IMR-90 (cell line): ENCODE measurements at regions not wholly inside any gene's neighbourhood (a gene's known extent, or its start where the extent isn't known, plus 50 kb on each side); places are given as distances from the start of the nearest gene placed in this dataset.

Experiments used
- ATAC-seq: fragments of 200-7000 bp; cut with Tn5 transposase; 2 replicates; pipeline ENCODE4 v1.9.1; 2020; ENCODE audit warnings: low read depth, mild to moderate bottlenecking, moderate library complexity
- BruUV-seq: library from RNA; stranded (reverse); fragments of 400-500 nt; replicated peaks from 2 replicates; lab custom pipeline; 2021; lab: Mats Ljungman, UMichigan
- CTCF ChIA-PET: fragments of 300-600 bp; formaldehyde crosslinking; extraction: SDS; loops from one replicate; lab custom pipeline; 2021; ENCODE audit warnings: antibody characterized with exemption; lab: Yijun Ruan, JAX
- POLR2A ChIA-PET: fragments of 300-600 bp; sonication (Branson Sonifier 250); formaldehyde crosslinking; loops from one replicate; lab custom pipeline; 2022; ENCODE audit warnings: antibody characterized with exemption; ENCODE audit not compliant: unreplicated experiment; lab: Charles Lee
- DNase-seq: peaks from one replicate; pipeline ENCODE4 v3.0.0; 2013
- H2AFZ ChIP-seq: replicated peaks from 2 replicates; pipeline ENCODE3; 2013; ENCODE audit warnings: low read length, mild to moderate bottlenecking; ENCODE audit not compliant: poor library complexity
- H2AK5ac ChIP-seq: 2 replicates; pipeline ENCODE4 v1.6.1; 2013; ENCODE audit warnings: low read depth, low read length, inconsistent platforms
- H2AK9ac ChIP-seq: replicated peaks from 2 replicates; pipeline ENCODE3; 2013; ENCODE audit warnings: mild to moderate bottlenecking, low read depth, low read length, moderate library complexity; ENCODE audit not compliant: poor library complexity
- H2BK120ac ChIP-seq: 2 replicates; pipeline ENCODE4 v1.6.1; 2013; ENCODE audit warnings: low read depth, low read length, inconsistent platforms
- H2BK15ac ChIP-seq: 3 replicates; pipeline ENCODE4 v1.6.1; 2013; ENCODE audit warnings: low read depth, low read length, inconsistent platforms
- H2BK20ac ChIP-seq: 2 replicates; pipeline ENCODE4 v1.6.1; 2013; ENCODE audit warnings: low read depth, mild to moderate bottlenecking, inconsistent platforms, low read length, moderate library complexity
- H2BK5ac ChIP-seq: 2 replicates; pipeline ENCODE4 v1.6.1; 2013; ENCODE audit warnings: mild to moderate bottlenecking, low read depth, low read length, inconsistent platforms; ENCODE audit not compliant: poor library complexity, severe bottlenecking
- H3K14ac ChIP-seq: replicated peaks from 2 replicates; pipeline ENCODE4 v1.6.1; 2013; ENCODE audit warnings: low read depth, low read length, inconsistent platforms
- H3K18ac ChIP-seq: 2 replicates; pipeline ENCODE4 v1.6.1; 2013; ENCODE audit warnings: low read depth, low read length, control low read depth
- H3K23ac ChIP-seq: 2 replicates; pipeline ENCODE4 v1.6.1; 2013; ENCODE audit warnings: low read depth, low read length, inconsistent platforms
- H3K27ac ChIP-seq: 2 replicates; pipeline ENCODE4 v1.5.1; 2013; ENCODE audit warnings: mild to moderate bottlenecking, control low read depth, low read length; ENCODE audit not compliant: insufficient read depth
- H3K27me3 ChIP-seq: 2 replicates; pipeline ENCODE4 v1.6.1; 2013; ENCODE audit warnings: low read length; ENCODE audit not compliant: control insufficient read depth, insufficient read depth
- H3K36me3 ChIP-seq: 2 replicates; pipeline ENCODE4 v1.6.1; 2013; ENCODE audit warnings: low read length, mixed read lengths; ENCODE audit not compliant: control insufficient read depth, insufficient read depth
- H3K4ac ChIP-seq: 2 replicates; pipeline ENCODE4 v1.6.1; 2013; ENCODE audit warnings: low read depth, low read length, inconsistent platforms
- H3K4me1 ChIP-seq: 2 replicates; pipeline ENCODE4 v1.6.1; 2013; ENCODE audit warnings: low read length, mixed read lengths; ENCODE audit not compliant: control insufficient read depth, insufficient read depth
- H3K4me2 ChIP-seq: 2 replicates; pipeline ENCODE4 v1.6.1; 2013; ENCODE audit warnings: low read depth, mild to moderate bottlenecking, control low read depth, low read length, moderate library complexity
- H3K4me3 ChIP-seq: 2 replicates; pipeline ENCODE4 v1.5.1; 2013; ENCODE audit warnings: low read depth, mild to moderate bottlenecking, control low read depth, low read length, moderate library complexity; ENCODE audit not compliant: insufficient read depth
- H3K56ac ChIP-seq: 2 replicates; pipeline ENCODE4 v1.6.1; 2013; ENCODE audit warnings: low read length, inconsistent platforms; ENCODE audit not compliant: insufficient read depth; ENCODE audit errors: extremely low read depth
- H3K79me1 ChIP-seq, 2 experiments: 2 replicates each; pipeline ENCODE4 v1.6.1; 2013; ENCODE audit warnings: low read length in 2 of 2, inconsistent platforms in 1 of 2, low read depth in 1 of 2
- H3K9ac ChIP-seq: 2 replicates; pipeline ENCODE4 v1.6.1; 2013; ENCODE audit warnings: low read depth, low read length, control low read depth
- H3K9me1 ChIP-seq: 2 replicates; pipeline ENCODE4 v1.6.1; 2013; ENCODE audit warnings: low read length, inconsistent platforms; ENCODE audit not compliant: insufficient read depth
- H3K9me3 ChIP-seq: 2 replicates; pipeline ENCODE4 v1.6.1; 2013; ENCODE audit warnings: low read length; ENCODE audit not compliant: control insufficient read depth, insufficient read depth
- H4K20me1 ChIP-seq: 2 replicates; pipeline ENCODE4 v1.6.1; 2013; ENCODE audit warnings: low read length, inconsistent platforms; ENCODE audit not compliant: insufficient read depth
- H4K5ac ChIP-seq: 2 replicates; pipeline ENCODE4 v1.6.1; 2013; ENCODE audit warnings: mild to moderate bottlenecking, low read depth, low read length, control low read depth
- H4K8ac ChIP-seq, 2 experiments: 2 replicates each; pipeline ENCODE4 v1.6.1; 2013; ENCODE audit warnings: low read depth in 2 of 2, low read length in 2 of 2, control low read depth in 1 of 2, inconsistent platforms in 1 of 2
- H4K91ac ChIP-seq: 2 replicates; pipeline ENCODE4 v1.6.1; 2013; ENCODE audit warnings: low read depth, low read length, inconsistent platforms; ENCODE audit not compliant: insufficient read depth
- BHLHE40 ChIP-seq: fragments of 150-350 bp; IDR thresholded peaks from 2 replicates; pipeline ENCODE4 v1.6.1; 2016; ENCODE audit warnings: mild to moderate bottlenecking, low read depth, low read length
- CEBPB ChIP-seq: IDR thresholded peaks from 2 replicates; pipeline ENCODE4 v1.6.1; 2012; ENCODE audit warnings: low read depth, low read length, improper control_type of control experiment
- CHD1 ChIP-seq: IDR thresholded peaks from 2 replicates; pipeline ENCODE4 v1.6.1; 2012; ENCODE audit warnings: low read depth, low read length, improper control_type of control experiment
- FOS ChIP-seq: fragments of 150-350 bp; IDR thresholded peaks from 2 replicates; pipeline ENCODE4 v1.6.1; 2016; ENCODE audit warnings: low read depth, low read length
- MAFK ChIP-seq: IDR thresholded peaks from 2 replicates; pipeline ENCODE4 v1.6.1; 2012; ENCODE audit warnings: low read depth, low read length, improper control_type of control experiment
- MAZ ChIP-seq: IDR thresholded peaks from 2 replicates; pipeline ENCODE4 v1.6.1; 2012; ENCODE audit warnings: low read depth, mild to moderate bottlenecking, low read length, improper control_type of control experiment, moderate library complexity, borderline replicate concordance
- MXI1 ChIP-seq: IDR thresholded peaks from 2 replicates; pipeline ENCODE4 v1.6.1; 2012; ENCODE audit warnings: low read depth, mild to moderate bottlenecking, low read length, moderate library complexity, borderline replicate concordance
- NFE2L2 ChIP-seq: fragments of 150-350 bp; IDR thresholded peaks from 2 replicates; pipeline ENCODE4 v1.6.1; 2016; ENCODE audit warnings: low read depth, mild to moderate bottlenecking, low read length
- POLR2A ChIP-seq: IDR thresholded peaks from 2 replicates; pipeline ENCODE4 v1.6.1; 2012; ENCODE audit warnings: mild to moderate bottlenecking, low read depth, low read length
- RAD21 ChIP-seq: IDR thresholded peaks from 2 replicates; pipeline ENCODE4 v1.6.1; 2012; ENCODE audit warnings: low read length, improper control_type of control experiment
- RCOR1 ChIP-seq: IDR thresholded peaks from 2 replicates; pipeline ENCODE4 v1.6.1; 2012; ENCODE audit warnings: mild to moderate bottlenecking, low read length, improper control_type of control experiment; ENCODE audit not compliant: insufficient replicate concordance
- RFX5 ChIP-seq: IDR thresholded peaks from 2 replicates; pipeline ENCODE4 v1.8.0; 2012; ENCODE audit warnings: low read depth, mild to moderate bottlenecking, low read length, moderate library complexity
- SMC3 ChIP-seq: fragments of 150-350 bp; IDR thresholded peaks from 2 replicates; pipeline ENCODE4 v1.6.1; 2016; ENCODE audit warnings: low read depth, mild to moderate bottlenecking, antibody characterized with exemption, low read length, moderate library complexity
- USF2 ChIP-seq: fragments of 150-350 bp; IDR thresholded peaks from 2 replicates; pipeline ENCODE4 v1.6.1; 2017; ENCODE audit warnings: mild to moderate bottlenecking, antibody characterized with exemption, low read length, low read depth
- WGBS, 2 experiments: methylation state at CpG; one replicate each; pipeline versions ENCODE4 v1.1.5 to v1.1.7; 2013; ENCODE audit warnings: missing lambda C conversion rate in 2 of 2; ENCODE audit not compliant: insufficient read length in 1 of 2; ENCODE audit errors: extremely low coverage in 2 of 2; 5-methylcytosine and 5-hydroxymethylcytosine counted together
- dilution Hi-C: fragments of 300-500 bp; cut with HindIII; formaldehyde crosslinking; loops from one replicate; pipeline ENCODE4 v1.14.3; 2018; ENCODE audit warnings: low sequenced_read_pairs; ENCODE audit not compliant: unreplicated experiment
- in situ Hi-C: fragments of 300-500 bp; cut with MboI; formaldehyde crosslinking; loops from 3 replicates; pipeline ENCODE4 v1.14.3; 2019; ENCODE audit warnings: low sequenced_read_pairs, inconsistent platforms, mixed read lengths
- intact Hi-C: fragments of 100-400 bp; cut with micrococcal nuclease; formaldehyde crosslinking; loops from 2 replicates; pipeline ENCODE4 v1.10.0; 2022
- TF ChIP-seq, protein P1 (sequence below): fragments of 150-350 bp; IDR thresholded peaks from 2 replicates; pipeline ENCODE4 v1.6.1; 2016; ENCODE audit warnings: low read depth, mild to moderate bottlenecking, low read length, moderate library complexity, borderline replicate concordance
- TF ChIP-seq, protein P2 (sequence below): conservative IDR thresholded peaks from 2 replicates; pipeline ENCODE4 v1.5.1; 2012; ENCODE audit warnings: mild to moderate bottlenecking, low read depth, low read length, improper control_type of control experiment

GRCh38 chr10:128211064-128211504, 84.9 kb upstream of the MKI67 start:
- H2AK5ac ChIP-seq: no peak overlapping the region
- H3K18ac ChIP-seq: no peak overlapping the region
- H2BK20ac ChIP-seq: no peak overlapping the region
- DNase-seq (no peak), ATAC-seq (no peak)
- no peaks in the 10 kb centered on the region for H4K20me1 ChIP-seq
- TF ChIP-seq BHLHE40: no peak
- no peak for TF ChIP-seq SMC3
- no peak for TF ChIP-seq POLR2A
- TF ChIP-seq MXI1: no peak
- no peak for TF ChIP-seq CEBPB
- no peak for TF ChIP-seq MAZ
- TF ChIP-seq MAFK: no peak
- TF ChIP-seq RAD21: no peak
- no peak for TF ChIP-seq RCOR1
- TF ChIP-seq RFX5: no peak
- TF ChIP-seq, protein P1, sequence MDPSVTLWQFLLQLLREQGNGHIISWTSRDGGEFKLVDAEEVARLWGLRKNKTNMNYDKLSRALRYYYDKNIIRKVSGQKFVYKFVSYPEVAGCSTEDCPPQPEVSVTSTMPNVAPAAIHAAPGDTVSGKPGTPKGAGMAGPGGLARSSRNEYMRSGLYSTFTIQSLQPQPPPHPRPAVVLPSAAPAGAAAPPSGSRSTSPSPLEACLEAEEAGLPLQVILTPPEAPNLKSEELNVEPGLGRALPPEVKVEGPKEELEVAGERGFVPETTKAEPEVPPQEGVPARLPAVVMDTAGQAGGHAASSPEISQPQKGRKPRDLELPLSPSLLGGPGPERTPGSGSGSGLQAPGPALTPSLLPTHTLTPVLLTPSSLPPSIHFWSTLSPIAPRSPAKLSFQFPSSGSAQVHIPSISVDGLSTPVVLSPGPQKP: no peak
- no peak for TF ChIP-seq CHD1
- TF ChIP-seq, protein P2, sequence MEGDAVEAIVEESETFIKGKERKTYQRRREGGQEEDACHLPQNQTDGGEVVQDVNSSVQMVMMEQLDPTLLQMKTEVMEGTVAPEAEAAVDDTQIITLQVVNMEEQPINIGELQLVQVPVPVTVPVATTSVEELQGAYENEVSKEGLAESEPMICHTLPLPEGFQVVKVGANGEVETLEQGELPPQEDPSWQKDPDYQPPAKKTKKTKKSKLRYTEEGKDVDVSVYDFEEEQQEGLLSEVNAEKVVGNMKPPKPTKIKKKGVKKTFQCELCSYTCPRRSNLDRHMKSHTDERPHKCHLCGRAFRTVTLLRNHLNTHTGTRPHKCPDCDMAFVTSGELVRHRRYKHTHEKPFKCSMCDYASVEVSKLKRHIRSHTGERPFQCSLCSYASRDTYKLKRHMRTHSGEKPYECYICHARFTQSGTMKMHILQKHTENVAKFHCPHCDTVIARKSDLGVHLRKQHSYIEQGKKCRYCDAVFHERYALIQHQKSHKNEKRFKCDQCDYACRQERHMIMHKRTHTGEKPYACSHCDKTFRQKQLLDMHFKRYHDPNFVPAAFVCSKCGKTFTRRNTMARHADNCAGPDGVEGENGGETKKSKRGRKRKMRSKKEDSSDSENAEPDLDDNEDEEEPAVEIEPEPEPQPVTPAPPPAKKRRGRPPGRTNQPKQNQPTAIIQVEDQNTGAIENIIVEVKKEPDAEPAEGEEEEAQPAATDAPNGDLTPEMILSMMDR: no peak
- no peak for TF ChIP-seq NFE2L2
- no peak for TF ChIP-seq FOS
- no peak for TF ChIP-seq USF2
- H3K9me3 ChIP-seq: no peaks in the 10 kb centered on the region
- no peak overlapping the region for H3K9ac ChIP-seq
- H3K14ac ChIP-seq: no peak overlapping the region
- no peak overlapping the region for H2BK15ac ChIP-seq
- no peaks in the 10 kb centered on the region for H3K9me1 ChIP-seq
- WGBS, 2 experiments: 0% methylated on average over 5 of the region's 25 CpGs; no CpG with 5 or more reads in 1 of the 2 experiments
- no peak overlapping the region for H4K91ac ChIP-seq
- peak overlapping the region; percentile 28 for H2AFZ ChIP-seq
- H2AK9ac ChIP-seq: no peak overlapping the region
- no peaks in the 10 kb centered on the region; the same call in 1 of the 2 replicates for H3K27me3 ChIP-seq
- H3K56ac ChIP-seq: no peak overlapping the region
- H4K8ac ChIP-seq: no peak overlapping the region
- H3K4me1 ChIP-seq: no peaks in the 10 kb centered on the region
- H3K4me2 ChIP-seq: no peak overlapping the region
- no peak overlapping the region for H3K4ac ChIP-seq
- no peaks in the 10 kb centered on the region for H3K79me1 ChIP-seq
- H2BK120ac ChIP-seq: no peak overlapping the region
- no peak overlapping the region for H3K23ac ChIP-seq
- no TSS peak for BruUV-seq
- CTCF ChIA-PET: interaction anchor here (0.9 kb wide), 1 partner anchor 53 kb away, joined by 3 read pairs; no protein-coding TSS in a partner anchor
- dilution Hi-C loops (no loop called here), in situ Hi-C loops (loop anchor here (10.0 kb wide), 1 partner anchor 1764 kb away; no protein-coding TSS in a partner anchor), intact Hi-C loops (loop anchor here (5.0 kb wide), 2 partner anchors 1916 to 1966 kb away; no protein-coding TSS in a partner anchor)
- no peak overlapping the region for H3K4me3 ChIP-seq
- H2BK5ac ChIP-seq: no peak overlapping the region
- no peak overlapping the region for H3K27ac ChIP-seq
- H3K36me3 ChIP-seq: no peaks in the 10 kb centered on the region
- POLR2A ChIA-PET: no interaction called here
- no peak overlapping the region for H4K5ac ChIP-seq
